ENCODE measurements at regions not wholly inside any gene's neighbourhood (a gene's known extent, or its start where the extent isn't known, plus 50 kb on each side); places are given as distances from the start of the nearest gene placed in this dataset.

DNA sequence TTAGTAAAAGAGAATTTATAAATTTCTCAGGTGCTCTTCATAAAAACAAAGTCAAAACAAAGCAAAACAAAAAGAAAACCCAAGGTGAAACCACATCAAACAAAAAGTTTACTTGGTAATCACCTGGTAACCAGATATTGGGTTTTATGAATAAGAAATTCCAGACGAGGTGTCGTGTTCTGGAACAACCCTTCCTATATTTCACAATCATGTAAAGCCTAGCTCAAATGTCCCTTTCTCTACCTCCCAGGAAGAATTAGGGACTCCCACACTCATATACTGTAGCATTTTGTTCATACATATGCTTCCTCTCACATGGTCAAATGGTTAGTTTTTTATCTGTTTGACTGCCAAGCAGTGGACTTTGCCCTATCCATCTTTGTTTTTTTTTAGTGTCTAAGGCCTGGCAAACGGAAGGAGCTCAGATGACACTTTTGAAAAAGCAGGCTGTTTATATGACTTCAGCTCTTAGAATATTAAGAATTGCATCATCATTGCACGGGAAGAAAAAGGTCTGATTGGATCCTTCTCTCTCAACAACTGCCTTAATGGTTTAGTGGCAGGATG is 326.7 kb upstream of the TBL1XR1 start:
- TF ChIP-seq, protein P1, sequence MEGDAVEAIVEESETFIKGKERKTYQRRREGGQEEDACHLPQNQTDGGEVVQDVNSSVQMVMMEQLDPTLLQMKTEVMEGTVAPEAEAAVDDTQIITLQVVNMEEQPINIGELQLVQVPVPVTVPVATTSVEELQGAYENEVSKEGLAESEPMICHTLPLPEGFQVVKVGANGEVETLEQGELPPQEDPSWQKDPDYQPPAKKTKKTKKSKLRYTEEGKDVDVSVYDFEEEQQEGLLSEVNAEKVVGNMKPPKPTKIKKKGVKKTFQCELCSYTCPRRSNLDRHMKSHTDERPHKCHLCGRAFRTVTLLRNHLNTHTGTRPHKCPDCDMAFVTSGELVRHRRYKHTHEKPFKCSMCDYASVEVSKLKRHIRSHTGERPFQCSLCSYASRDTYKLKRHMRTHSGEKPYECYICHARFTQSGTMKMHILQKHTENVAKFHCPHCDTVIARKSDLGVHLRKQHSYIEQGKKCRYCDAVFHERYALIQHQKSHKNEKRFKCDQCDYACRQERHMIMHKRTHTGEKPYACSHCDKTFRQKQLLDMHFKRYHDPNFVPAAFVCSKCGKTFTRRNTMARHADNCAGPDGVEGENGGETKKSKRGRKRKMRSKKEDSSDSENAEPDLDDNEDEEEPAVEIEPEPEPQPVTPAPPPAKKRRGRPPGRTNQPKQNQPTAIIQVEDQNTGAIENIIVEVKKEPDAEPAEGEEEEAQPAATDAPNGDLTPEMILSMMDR (IDR thresholded peaks at IDR 0.05): no peak

DNA sequence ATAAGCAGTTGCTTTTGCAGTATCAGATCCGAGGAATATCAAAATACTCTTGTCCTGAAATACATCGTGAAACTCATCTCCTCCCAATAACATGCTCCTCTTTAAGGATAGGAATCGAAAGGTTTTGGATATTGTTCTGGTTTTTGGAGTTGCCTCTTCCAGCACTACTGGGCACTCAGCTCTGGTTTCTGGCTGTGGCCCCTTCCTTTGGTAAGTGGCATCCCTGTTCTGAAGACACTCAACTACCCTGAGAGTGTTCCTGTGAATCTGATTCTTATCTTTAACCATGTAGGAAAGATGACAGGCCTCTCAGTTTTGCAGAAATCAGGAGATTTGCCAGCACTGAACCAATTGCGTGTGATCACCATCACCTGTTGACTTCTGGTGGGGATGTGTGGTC is 327.5 kb upstream of the TBL1XR1 start:
- TF ChIP-seq, protein P1 (IDR thresholded peaks at IDR 0.05): no peak

DNA sequence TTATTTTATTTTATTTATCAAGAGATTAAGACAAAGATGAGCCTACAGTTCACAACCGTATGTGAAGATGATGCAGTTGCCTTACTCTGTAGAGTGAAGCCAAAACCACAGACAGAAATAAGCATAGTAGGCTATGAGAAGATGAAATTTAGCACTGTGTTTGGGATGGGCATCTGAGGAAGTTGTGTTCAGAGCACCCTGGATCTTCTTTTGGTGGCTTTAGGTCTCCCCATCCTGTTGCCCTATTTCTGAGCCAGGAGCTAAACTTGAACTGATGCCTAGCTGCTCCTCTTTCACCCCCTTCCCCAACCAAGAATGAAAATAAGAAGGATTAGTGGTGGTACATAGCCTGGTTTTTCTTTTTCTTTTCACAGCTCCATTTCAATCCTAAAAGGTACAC is 328.1 kb upstream of the TBL1XR1 start:
- TF ChIP-seq, protein P1 (IDR thresholded peaks at IDR 0.05): no peak

DNA sequence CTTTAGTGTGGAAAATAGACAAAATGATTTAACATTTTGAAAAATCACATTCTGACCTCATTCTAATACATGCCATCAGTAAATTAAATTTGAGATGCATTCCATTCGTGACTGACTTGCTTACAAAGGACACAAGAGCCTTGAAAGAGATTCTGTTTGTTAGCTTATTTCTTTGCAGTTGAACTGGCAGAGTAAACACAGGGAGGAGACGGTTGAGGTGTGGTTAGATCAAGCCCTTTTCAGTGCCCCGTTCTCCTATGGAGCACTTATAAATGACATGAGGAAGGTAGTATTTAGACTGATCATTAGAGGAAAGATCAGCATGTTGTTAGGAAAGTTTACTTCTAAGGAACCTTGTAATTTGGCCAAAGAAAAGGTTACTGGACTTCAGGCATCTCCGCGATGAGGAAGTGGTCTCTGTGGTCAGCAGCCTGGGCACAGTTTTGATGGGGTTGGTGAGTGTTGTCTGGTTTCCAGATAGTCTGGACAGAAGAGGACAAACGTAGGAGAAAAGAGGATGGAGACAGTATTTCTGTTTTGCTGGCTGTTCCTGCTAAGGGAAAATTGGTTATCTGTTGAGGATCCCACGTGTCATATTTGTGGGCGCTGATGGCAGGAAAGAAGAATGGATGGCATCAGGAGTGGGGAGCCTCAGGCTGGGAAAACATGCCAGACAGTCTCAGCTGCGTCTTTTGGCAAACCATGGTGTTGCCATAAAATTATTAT is 328.9 kb upstream of the TBL1XR1 start:
- TF ChIP-seq, protein P1 (IDR thresholded peaks at IDR 0.05): no peak

DNA sequence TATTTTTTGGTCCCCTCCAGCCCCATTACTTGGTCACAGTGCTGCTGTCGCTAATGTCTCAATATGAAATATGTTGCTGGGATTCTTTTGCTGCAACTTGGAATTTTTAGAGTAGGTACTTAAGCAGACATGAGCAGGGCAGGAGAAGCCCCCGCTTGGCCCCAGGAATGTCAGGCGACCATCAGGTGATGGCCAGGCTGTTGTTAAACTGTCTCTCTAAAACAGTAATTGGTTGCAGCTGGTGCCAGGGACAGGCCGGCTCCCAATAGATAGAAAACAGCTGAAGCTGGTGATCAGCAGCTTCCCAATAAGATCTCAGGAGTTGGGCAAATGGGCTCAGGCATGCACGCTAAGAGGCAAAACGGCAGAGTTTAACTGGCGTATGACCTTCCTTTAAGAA is 329.9 kb upstream of the TBL1XR1 start:
- TF ChIP-seq, protein P1 (IDR thresholded peaks at IDR 0.05): no peak

DNA sequence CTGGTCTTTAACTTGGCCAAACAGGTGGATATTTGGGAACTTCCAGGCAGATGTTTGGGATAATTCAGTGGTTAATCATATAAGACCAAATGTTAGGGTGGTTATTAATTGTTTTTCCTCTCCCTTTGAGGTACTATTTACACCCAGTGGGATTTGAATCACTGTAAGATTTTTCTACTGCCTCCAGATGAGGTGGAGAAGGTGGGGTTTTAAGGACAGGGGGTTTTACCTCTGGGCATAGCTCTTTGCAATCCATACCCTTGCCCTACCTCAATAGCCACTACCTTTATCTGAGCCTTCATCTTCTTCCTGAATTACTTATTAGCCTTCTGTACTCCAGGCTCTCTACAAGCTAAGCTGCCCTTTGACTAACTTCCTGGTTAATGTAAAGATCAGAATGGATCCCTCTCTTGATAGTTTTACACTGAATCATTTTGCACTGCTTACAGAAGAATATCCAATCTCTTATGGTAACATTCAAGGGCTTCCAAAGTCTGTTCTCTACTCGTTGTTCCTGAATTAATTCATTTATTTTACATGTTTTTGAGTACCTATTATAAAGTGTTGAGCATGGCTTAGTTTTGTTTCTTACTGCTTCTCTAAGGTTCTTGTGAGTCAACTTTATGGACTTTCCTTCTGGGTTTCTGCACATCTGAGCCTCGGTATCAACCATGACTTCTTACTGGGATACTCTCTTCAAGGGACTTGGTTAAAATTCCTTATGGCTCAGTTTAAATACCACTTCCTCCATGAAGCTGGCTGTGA is 331.2 kb upstream of the TBL1XR1 start:
- TF ChIP-seq, protein P1 (IDR thresholded peaks at IDR 0.05): no peak

DNA sequence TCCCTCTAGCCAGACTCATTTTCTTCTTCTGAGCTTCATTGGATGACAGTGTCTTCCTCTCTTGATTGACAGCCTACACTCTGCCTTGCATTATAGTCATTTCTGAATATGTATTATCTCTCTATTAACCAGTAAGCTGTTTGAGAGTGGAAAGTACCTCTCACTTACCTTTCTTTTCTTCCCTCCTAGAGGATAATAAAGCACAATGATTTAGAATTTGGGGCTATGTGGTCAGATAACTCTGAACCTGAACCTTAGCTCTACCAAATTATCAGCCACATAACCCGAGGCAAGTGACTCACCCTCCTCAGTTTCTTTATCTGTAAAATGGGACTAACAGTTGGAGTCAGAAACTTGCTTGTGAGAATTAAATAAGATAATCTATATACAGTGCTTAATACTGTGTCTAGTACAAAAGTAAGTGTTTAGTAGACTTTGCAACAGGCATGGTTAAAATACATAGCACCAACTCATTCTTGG is 331.8 kb upstream of the TBL1XR1 start:
- TF ChIP-seq, protein P1 (IDR thresholded peaks at IDR 0.05): no peak

Data from LNCAP (cell line).